ENCODE measurements at regions not wholly inside any gene's neighbourhood (a gene's known extent, or its start where the extent isn't known, plus 50 kb on each side); places are given as distances from the start of the nearest gene placed in this dataset.
"Not testable (repeated sequence)": the region's sequence is repeated elsewhere in the genome, so short reads cannot be mapped to it uniquely, and the experiment has no call there.

- H3K36me3 ChIP-seq = no peaks in the 10 kb centered on the region
- no peak overlapping the region for H3K27ac ChIP-seq
- no peaks in the 10 kb centered on the region for H3K4me1 ChIP-seq
- no peaks in the 10 kb centered on the region for H4K20me1 ChIP-seq
- no peak overlapping the region for H3K4me2 ChIP-seq
- no peaks in the 10 kb centered on the region for H3K27me3 ChIP-seq
- no peak overlapping the region for H3K4me3 ChIP-seq
- H3K9ac ChIP-seq = no peak overlapping the region
- H3K9me3 ChIP-seq = peaks cover 24% of the 10 kb centered on the region
- TF ChIP-seq Cebpa-rat (IDR thresholded peaks at IDR 0.05) = no peak
Observed at GRCh38 chr3:105974381-105974780, 105.6 kb upstream of the CBLB start.

- TF ChIP-seq Cebpa-rat (IDR thresholded peaks at IDR 0.05) = no peak
- Histone ChIP-seq H3K4me1 (no peaks in the 10 kb centered on the region), H3K9ac (no peak overlapping the region), H3K9me3 (peaks cover 13% of the 10 kb centered on the region), H3K36me3 (no peaks in the 10 kb centered on the region), H3K4me2 (no peak overlapping the region), H3K27ac (no peak overlapping the region), H4K20me1 (no peaks in the 10 kb centered on the region), H3K4me3 (no peak overlapping the region), H3K27me3 (no peaks in the 10 kb centered on the region)
Observed at GRCh38 chr3:105976196-105976595, 107.4 kb upstream of the CBLB start.

GRCh38 chr3:105979961-105980360 is 111.1 kb upstream of the CBLB start:
- Histone ChIP-seq H3K27me3 (no peaks in the 10 kb centered on the region), H3K9ac (no peak overlapping the region), H3K27ac (no peak overlapping the region), H3K4me3 (no peak overlapping the region), H3K9me3 (peaks cover 6% of the 10 kb centered on the region; the same call in 1 of the 2 replicates), H3K36me3 (no peaks in the 10 kb centered on the region), H4K20me1 (no peaks in the 10 kb centered on the region), H3K4me2 (no peak overlapping the region), H3K4me1 (no peaks in the 10 kb centered on the region)
- no peak for TF ChIP-seq Cebpa-rat (IDR thresholded peaks at IDR 0.05)

- no peak overlapping the region for H3K27ac ChIP-seq
- H4K20me1 ChIP-seq = no peaks in the 10 kb centered on the region
- H3K27me3 ChIP-seq = no peaks in the 10 kb centered on the region
- H3K4me1 ChIP-seq = no peaks in the 10 kb centered on the region
- no peaks in the 10 kb centered on the region for H3K36me3 ChIP-seq
- H3K9me3 ChIP-seq = peaks cover 6% of the 10 kb centered on the region; the same call in 1 of the 2 replicates
- no peak overlapping the region for H3K4me3 ChIP-seq
- no peak overlapping the region for H3K4me2 ChIP-seq
- H3K9ac ChIP-seq = no peak overlapping the region
- no peak for TF ChIP-seq Cebpa-rat (IDR thresholded peaks at IDR 0.05)
Observed at GRCh38 chr3:105982207-105982606, 113.4 kb upstream of the CBLB start.

GRCh38 chr3:105984837-105985236 is 116.0 kb upstream of the CBLB start:
- Histone ChIP-seq H3K9me3 (peaks cover 6% of the 10 kb centered on the region; the same call in 1 of the 2 replicates), H3K4me1 (no peaks in the 10 kb centered on the region), H3K9ac (no peak overlapping the region), H3K36me3 (no peaks in the 10 kb centered on the region), H3K4me2 (no peak overlapping the region), H3K27me3 (no peaks in the 10 kb centered on the region), H3K4me3 (no peak overlapping the region), H3K27ac (no peak overlapping the region), H4K20me1 (no peaks in the 10 kb centered on the region)
- TF ChIP-seq Cebpa-rat (IDR thresholded peaks at IDR 0.05) = no peak

GRCh38 chr3:105986343-105986742 is 117.5 kb upstream of the CBLB start:
- not testable (repeated sequence) for H3K4me1 ChIP-seq, H3K4me3 ChIP-seq, H3K36me3 ChIP-seq, H3K27me3 ChIP-seq, H4K20me1 ChIP-seq, H3K4me2 ChIP-seq, H3K9me3 ChIP-seq, H3K27ac ChIP-seq, H3K9ac ChIP-seq

GRCh38 chr3:105987809-105988208 is 119.0 kb upstream of the CBLB start:
- Histone ChIP-seq H3K36me3 (no peaks in the 10 kb centered on the region), H3K4me1 (no peaks in the 10 kb centered on the region), H4K20me1 (no peaks in the 10 kb centered on the region), H3K27me3 (no peaks in the 10 kb centered on the region), H3K9me3 (peaks cover 6% of the 10 kb centered on the region; the same call in 1 of the 2 replicates), H3K4me3 (no peak overlapping the region), H3K4me2 (no peak overlapping the region), H3K27ac (no peak overlapping the region), H3K9ac (no peak overlapping the region)
- TF ChIP-seq Cebpa-rat (IDR thresholded peaks at IDR 0.05) = no peak

- H3K4me1 ChIP-seq = no peaks in the 10 kb centered on the region
- no peak overlapping the region for H3K9ac ChIP-seq
- H3K36me3 ChIP-seq = no peaks in the 10 kb centered on the region
- H3K4me3 ChIP-seq = no peak overlapping the region
- no peak overlapping the region for H3K27ac ChIP-seq
- no peak overlapping the region for H3K4me2 ChIP-seq
- no peak for TF ChIP-seq Cebpa-rat (IDR thresholded peaks at IDR 0.05)
- H4K20me1 ChIP-seq = no peaks in the 10 kb centered on the region
- no peaks in the 10 kb centered on the region for H3K27me3 ChIP-seq
- H3K9me3 ChIP-seq = peaks cover 3% of the 10 kb centered on the region; the same call in 1 of the 2 replicates
Observed at GRCh38 chr3:105988540-105989212, 119.9 kb upstream of the CBLB start.

- Histone ChIP-seq H3K9ac (no peak overlapping the region), H3K27ac (no peak overlapping the region), H3K27me3 (no peaks in the 10 kb centered on the region)
Observed at GRCh38 chr3:105996781-105997180, 128.0 kb upstream of the CBLB start.

GRCh38 chr3:105997466-105997799 is 128.6 kb upstream of the CBLB start:
- no peaks in the 10 kb centered on the region for H3K4me1 ChIP-seq
- no peak for TF ChIP-seq Cebpa-rat (IDR thresholded peaks at IDR 0.05)
- H3K36me3 ChIP-seq = no peaks in the 10 kb centered on the region
- no peaks in the 10 kb centered on the region for H3K27me3 ChIP-seq
- H3K4me2 ChIP-seq = no peak overlapping the region
- H3K9ac ChIP-seq = no peak overlapping the region
- H3K9me3 ChIP-seq = no peaks in the 10 kb centered on the region; the same call in 1 of the 2 replicates
- H3K27ac ChIP-seq = no peak overlapping the region
- no peaks in the 10 kb centered on the region for H4K20me1 ChIP-seq
- no peak overlapping the region for H3K4me3 ChIP-seq

More at GRCh38 chr3:105996781-105997180, 128.0 kb upstream of the CBLB start:
- no peaks in the 10 kb centered on the region for H4K20me1 ChIP-seq
- no peak for TF ChIP-seq Cebpa-rat (IDR thresholded peaks at IDR 0.05)
- H3K4me1 ChIP-seq = no peaks in the 10 kb centered on the region
- no peaks in the 10 kb centered on the region; the same call in 1 of the 2 replicates for H3K9me3 ChIP-seq
- H3K36me3 ChIP-seq = no peaks in the 10 kb centered on the region
- no peak overlapping the region for H3K4me3 ChIP-seq
- no peak overlapping the region for H3K4me2 ChIP-seq

Data from BLaER1 (cell line).